Astrocyte of the spinal cord (primary cell): ENCODE measurements at regions not wholly inside any gene's neighbourhood (a gene's known extent, or its start where the extent isn't known, plus 50 kb on each side); places are given as distances from the start of the nearest gene placed in this dataset.

Experiments
- DNase-seq: peaks from one replicate; pipeline ENCODE4 v3.0.0; 2011; ENCODE audit warnings: low read depth, low spot score
- H3K4me3 ChIP-seq: 2 replicates; pipeline ENCODE4 v1.5.1; 2011; ENCODE audit warnings: low read depth, mild to moderate bottlenecking, low read length, moderate library complexity
- in situ Hi-C: cut with HindIII; loops from 2 replicates; pipeline ENCODE4 v1.10.0; 2017; ENCODE audit warnings: low sequenced_read_pairs
- TF ChIP-seq, protein P1 (sequence below): IDR thresholded peaks from 2 replicates; pipeline ENCODE4 v1.5.1; 2012; ENCODE audit warnings: low read depth, mild to moderate bottlenecking, low read length, inconsistent platforms

DNA sequence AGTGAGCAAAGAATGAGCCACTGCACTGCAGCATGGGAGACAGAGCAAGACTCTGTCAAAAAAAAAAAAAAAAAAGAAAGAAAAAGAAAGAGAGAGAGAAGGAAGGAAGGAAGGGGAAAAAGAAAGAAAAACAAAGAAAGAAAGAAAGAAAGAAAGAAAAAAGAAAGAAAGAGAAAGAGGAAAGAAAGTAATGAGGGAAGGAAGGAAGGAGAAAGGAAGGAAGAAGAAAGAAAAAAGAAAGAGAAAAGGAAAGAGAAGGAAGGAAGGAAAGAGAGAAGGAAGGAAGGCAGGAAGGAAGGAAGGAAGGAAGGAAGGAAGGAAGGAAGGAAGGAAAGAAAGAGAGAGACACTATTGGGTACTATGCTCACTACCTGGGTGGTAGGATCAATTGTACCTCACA, 122.2 kb upstream of the ERCC4 start:
- in situ Hi-C loops, result no loop called here
- DNase-seq, result no peak
- TF ChIP-seq, protein P1, sequence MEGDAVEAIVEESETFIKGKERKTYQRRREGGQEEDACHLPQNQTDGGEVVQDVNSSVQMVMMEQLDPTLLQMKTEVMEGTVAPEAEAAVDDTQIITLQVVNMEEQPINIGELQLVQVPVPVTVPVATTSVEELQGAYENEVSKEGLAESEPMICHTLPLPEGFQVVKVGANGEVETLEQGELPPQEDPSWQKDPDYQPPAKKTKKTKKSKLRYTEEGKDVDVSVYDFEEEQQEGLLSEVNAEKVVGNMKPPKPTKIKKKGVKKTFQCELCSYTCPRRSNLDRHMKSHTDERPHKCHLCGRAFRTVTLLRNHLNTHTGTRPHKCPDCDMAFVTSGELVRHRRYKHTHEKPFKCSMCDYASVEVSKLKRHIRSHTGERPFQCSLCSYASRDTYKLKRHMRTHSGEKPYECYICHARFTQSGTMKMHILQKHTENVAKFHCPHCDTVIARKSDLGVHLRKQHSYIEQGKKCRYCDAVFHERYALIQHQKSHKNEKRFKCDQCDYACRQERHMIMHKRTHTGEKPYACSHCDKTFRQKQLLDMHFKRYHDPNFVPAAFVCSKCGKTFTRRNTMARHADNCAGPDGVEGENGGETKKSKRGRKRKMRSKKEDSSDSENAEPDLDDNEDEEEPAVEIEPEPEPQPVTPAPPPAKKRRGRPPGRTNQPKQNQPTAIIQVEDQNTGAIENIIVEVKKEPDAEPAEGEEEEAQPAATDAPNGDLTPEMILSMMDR, result no peak
- H3K4me3 ChIP-seq, result no peak overlapping the region

DNA sequence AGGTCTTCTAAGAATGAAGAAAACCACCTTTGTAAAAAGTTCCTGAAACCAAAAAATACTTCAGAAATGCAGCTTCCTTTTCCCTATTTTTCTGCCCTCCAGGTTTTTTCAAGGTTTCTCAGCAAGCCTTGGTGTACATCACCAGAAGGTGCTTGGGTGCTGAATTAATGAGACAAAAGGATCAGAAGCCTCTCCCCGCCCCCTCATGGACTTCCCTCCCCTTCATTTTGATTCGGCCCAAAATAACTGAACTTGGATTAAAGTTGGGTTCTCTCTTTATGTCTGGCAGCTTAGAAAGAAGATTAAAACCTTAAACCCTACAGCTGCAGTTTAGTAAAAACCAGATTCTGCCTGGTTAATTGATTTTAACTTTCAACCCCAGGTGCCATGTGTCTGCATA, 121.7 kb upstream of the ERCC4 start:
- TF ChIP-seq, protein P1, result no peak
- H3K4me3 ChIP-seq, result no peak overlapping the region
- DNase-seq, result no peak
- in situ Hi-C loops, result no loop called here

DNA sequence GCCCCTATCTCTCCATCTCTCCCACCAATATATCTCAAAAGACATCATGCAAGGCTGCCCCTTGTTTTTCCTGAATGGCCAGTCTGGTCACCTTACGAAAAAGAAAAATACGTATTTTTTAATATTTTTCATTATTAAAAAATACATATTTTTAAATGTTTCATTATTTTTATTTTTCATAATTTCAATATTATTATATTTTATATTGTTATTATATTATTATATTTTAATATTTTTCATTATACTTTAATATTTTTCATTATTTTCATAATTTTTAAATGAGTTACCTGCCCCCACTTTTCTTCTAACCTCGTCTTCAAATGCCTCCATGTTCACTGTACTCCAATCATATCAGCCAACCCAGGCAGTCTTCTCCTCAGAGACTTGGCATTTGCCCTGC, 116.0 kb upstream of the ERCC4 start:
- H3K4me3 ChIP-seq, result no peak overlapping the region
- no peak for DNase-seq
- TF ChIP-seq, protein P1, result no peak
- in situ Hi-C loops, result no loop called here

DNA sequence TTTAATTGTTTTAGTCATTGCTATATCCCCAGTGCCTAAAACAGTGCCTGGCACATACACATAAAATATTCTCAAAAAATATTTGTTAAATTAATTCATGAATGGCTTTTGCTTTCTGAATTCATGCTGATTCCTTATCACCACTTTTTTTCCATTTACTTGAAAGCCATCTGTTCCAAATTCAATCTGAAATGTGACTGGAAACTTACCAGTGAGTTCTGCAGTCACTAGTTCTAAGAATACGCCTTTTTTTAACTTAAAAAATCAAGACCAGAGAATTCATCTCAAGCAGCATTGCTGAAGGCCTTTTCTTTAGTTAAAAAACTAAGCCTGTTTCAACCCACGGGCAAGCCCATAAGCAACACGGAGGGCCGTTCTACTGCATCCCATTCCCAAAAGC, 114.0 kb upstream of the ERCC4 start:
- TF ChIP-seq, protein P1, result no peak
- no peak overlapping the region for H3K4me3 ChIP-seq
- in situ Hi-C loops, result no loop called here
- no peak for DNase-seq

DNA sequence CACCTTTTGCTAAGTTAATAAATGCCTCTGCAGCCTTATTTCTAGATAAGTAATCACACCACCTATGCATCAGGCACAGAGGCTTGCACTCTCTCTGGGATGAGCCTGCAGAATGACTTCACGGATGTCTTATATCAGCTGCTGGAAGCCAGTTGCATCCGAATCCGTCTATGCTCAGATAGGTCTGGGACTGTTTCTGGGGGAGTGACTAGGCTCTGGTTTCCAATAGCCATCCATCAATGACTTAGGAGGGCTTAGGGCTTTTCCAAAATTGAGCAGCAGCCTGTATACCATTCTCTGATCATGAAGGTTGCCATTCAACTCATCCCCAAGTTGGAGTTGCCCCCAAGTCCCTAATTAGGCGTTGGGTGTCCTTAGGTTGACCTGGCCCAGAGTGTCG, 113.3 kb upstream of the ERCC4 start:
- no peak overlapping the region for H3K4me3 ChIP-seq
- in situ Hi-C loops, result no loop called here
- TF ChIP-seq, protein P1, result no peak
- DNase-seq, result no peak

DNA sequence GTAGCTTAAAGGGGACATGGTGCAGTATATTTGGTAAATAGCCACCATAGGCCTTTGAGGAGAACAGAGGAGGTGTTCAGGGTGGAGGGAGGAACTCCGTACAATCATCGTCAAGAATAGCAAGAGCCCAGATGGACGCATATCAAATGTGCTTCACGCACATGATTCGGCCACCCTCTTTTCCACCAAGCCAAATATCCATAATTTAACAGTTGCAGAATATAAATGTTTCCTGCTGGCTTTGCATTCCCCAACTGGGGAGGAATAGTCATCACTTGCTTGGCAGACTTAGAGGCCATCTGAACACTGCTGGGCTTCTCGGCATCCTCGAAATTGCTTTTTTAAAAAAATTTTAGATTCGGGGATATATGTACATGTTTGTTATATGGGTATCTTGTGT, 111.9 kb upstream of the ERCC4 start:
- in situ Hi-C loops, result no loop called here
- H3K4me3 ChIP-seq, result no peak overlapping the region
- TF ChIP-seq, protein P1, result no peak
- DNase-seq, result no peak

DNA sequence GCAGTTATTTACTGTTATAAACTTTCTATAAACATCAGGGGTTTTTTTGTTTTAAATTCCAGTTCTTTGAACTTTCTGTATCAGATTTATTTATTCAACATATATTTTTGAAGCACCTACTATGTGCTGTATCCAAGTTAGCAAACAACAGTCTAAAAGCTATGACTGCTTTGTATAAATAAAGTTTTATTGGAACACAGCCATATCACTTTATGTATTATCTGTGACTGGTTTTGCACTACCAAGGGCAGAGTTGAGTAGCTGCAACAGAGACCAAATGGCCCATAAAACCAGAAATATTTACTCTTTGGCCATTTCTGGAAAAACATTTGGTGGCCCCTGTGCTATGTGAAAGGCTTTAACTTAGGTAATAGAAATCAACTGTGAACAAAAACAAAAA, 110.2 kb upstream of the ERCC4 start:
- no peak overlapping the region for H3K4me3 ChIP-seq
- TF ChIP-seq, protein P1, result no peak
- in situ Hi-C loops, result no loop called here

More for the DNA sequence above, 110.2 kb upstream of the ERCC4 start:
- no peak for DNase-seq
